ENCODE measurements at regions not wholly inside any gene's neighbourhood (a gene's known extent, or its start where the extent isn't known, plus 50 kb on each side); places are given as distances from the start of the nearest gene placed in this dataset.

DNA sequence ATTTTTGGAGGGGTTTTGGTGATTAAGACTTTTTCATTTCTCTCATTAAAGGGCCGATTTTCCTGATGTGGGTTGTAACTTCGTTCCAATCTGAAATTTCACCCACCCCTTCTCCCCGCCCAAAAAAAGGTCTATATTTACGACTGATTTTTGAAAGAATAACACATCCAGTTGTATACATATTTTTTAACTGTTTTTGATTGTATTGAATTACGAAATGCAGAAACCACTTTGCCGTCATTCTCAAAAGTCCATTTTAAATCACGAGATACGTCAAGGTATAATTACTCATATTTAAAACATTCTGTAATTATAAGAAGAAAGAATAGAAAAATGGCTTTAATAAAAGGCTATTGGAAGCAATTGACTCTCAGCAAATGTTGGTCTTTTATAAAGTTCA, 520.7 kb downstream of the MED13L start:
- H3K4me1 Mint-ChIP-seq, result peaks cover 86% of the 10 kb centered on the region
- H3K36me3 Mint-ChIP-seq, result no peaks in the 10 kb centered on the region

DNA sequence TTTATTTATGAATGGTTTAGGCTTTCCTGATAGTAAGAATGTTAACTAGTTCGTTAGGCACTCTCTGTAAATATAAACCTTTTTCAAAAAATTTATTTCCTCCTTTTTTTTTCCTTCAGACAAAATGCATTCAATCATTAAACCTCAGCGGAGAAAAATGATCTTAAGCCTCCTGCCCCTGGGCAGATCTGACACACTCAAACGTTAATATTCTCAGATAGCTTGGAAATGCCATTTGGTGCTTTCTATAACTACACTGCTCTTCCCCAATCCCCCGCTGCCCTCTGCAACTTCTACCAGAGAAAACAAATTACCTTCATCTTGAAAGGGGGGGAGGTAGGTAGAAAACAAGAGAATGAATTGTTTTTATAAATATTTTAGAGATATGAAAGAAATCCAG, 521.2 kb downstream of the MED13L start:
- no peaks in the 10 kb centered on the region for H3K9me3 Mint-ChIP-seq
- peak overlapping the region; percentile 95 for H3K27ac Mint-ChIP-seq
- H3K27me3 Mint-ChIP-seq (ENCODE audit: low read depth), result no peaks in the 10 kb centered on the region
- peaks cover 84% of the 10 kb centered on the region for H3K4me1 Mint-ChIP-seq
- no peak for DNase-seq (ENCODE audit: low spot score in 2 of 2, unreplicated experiment in 2 of 2)
- peak overlapping the region; percentile 59 for H3K4me3 Mint-ChIP-seq
- no peaks in the 10 kb centered on the region for H3K36me3 Mint-ChIP-seq
- TF ChIP-seq, protein P1, sequence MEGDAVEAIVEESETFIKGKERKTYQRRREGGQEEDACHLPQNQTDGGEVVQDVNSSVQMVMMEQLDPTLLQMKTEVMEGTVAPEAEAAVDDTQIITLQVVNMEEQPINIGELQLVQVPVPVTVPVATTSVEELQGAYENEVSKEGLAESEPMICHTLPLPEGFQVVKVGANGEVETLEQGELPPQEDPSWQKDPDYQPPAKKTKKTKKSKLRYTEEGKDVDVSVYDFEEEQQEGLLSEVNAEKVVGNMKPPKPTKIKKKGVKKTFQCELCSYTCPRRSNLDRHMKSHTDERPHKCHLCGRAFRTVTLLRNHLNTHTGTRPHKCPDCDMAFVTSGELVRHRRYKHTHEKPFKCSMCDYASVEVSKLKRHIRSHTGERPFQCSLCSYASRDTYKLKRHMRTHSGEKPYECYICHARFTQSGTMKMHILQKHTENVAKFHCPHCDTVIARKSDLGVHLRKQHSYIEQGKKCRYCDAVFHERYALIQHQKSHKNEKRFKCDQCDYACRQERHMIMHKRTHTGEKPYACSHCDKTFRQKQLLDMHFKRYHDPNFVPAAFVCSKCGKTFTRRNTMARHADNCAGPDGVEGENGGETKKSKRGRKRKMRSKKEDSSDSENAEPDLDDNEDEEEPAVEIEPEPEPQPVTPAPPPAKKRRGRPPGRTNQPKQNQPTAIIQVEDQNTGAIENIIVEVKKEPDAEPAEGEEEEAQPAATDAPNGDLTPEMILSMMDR (IDR thresholded peaks at IDR 0.05; ENCODE audit: unreplicated experiment), result no peak

More for the DNA sequence above, 520.7 kb downstream of the MED13L start:
- Mint-ChIP-seq H3K9me3 (no peaks in the 10 kb centered on the region), H3K4me3 (peak overlapping the region; percentile 59), H3K27me3 (ENCODE audit: low read depth) (no peaks in the 10 kb centered on the region), H3K27ac (peak overlapping the region; percentile 95)
- TF ChIP-seq, protein P1 (IDR thresholded peaks at IDR 0.05; ENCODE audit: unreplicated experiment), result no peak
- no peak for DNase-seq (ENCODE audit: low spot score in 2 of 2, unreplicated experiment in 2 of 2)

GRCh38 chr12:115755725-115756085, 521.8 kb downstream of the MED13L start:
- no peaks in the 10 kb centered on the region for H3K9me3 Mint-ChIP-seq
- no peaks in the 10 kb centered on the region for H3K27me3 Mint-ChIP-seq (ENCODE audit: low read depth)
- TF ChIP-seq, protein P1 (IDR thresholded peaks at IDR 0.05; ENCODE audit: unreplicated experiment), result no peak
- H3K27ac Mint-ChIP-seq, result peak overlapping the region; percentile 95
- DNase-seq (ENCODE audit: low spot score in 2 of 2, unreplicated experiment in 2 of 2), result no peak
- H3K4me3 Mint-ChIP-seq, result peak overlapping the region; percentile 59
- H3K36me3 Mint-ChIP-seq, result no peaks in the 10 kb centered on the region
- H3K4me1 Mint-ChIP-seq, result peaks cover 78% of the 10 kb centered on the region

DNA sequence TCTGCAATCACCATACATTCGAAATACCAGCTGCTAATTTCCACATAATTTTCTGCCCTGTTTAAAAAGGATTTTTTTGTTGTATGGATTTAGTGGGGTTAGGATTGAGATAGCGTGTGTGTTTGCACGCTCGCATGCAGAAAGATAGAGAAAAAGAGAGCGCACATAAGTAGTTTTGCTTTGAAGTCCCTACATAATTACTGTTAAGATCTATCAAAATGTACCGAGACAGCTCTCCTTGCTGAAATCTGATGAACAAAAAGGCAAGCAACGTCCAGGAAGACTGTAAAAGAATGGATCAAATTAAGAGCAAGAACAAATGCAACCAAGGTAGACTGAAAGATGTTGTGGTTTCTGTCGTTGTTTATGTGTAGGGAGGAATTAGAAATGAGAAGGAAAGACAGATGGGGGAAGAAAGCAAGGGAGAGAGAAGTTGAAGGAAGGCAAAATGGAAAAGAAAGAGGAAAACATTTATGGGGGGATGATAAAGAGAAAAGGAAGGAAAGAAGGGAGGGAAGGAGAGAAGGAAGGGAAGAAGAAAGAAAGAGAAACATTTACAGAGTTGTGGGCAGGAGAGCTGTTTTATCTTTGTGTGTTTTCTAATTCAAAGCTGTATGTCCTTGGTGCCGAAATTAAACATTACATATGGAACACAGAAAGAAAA, 522.3 kb downstream of the MED13L start:
- Mint-ChIP-seq H3K36me3 (no peaks in the 10 kb centered on the region), H3K4me1 (peaks cover 81% of the 10 kb centered on the region), H3K4me3 (peak overlapping the region; percentile 59), H3K27me3 (ENCODE audit: low read depth) (no peaks in the 10 kb centered on the region), H3K27ac (peak overlapping the region; percentile 95), H3K9me3 (no peaks in the 10 kb centered on the region)
- TF ChIP-seq, protein P1 (IDR thresholded peaks at IDR 0.05; ENCODE audit: unreplicated experiment), result no peak
- DNase-seq (ENCODE audit: low spot score in 2 of 2, unreplicated experiment in 2 of 2), result no peak

- H3K27ac Mint-ChIP-seq, result peak overlapping the region; percentile 95
- H3K27me3 Mint-ChIP-seq (ENCODE audit: low read depth), result no peaks in the 10 kb centered on the region
- peak in 1 of 2 experiments; percentile 50 for DNase-seq (ENCODE audit: low spot score in 2 of 2, unreplicated experiment in 2 of 2)
- TF ChIP-seq, protein P1 (IDR thresholded peaks at IDR 0.05; ENCODE audit: unreplicated experiment), result peak; percentile 58
- no peaks in the 10 kb centered on the region for H3K36me3 Mint-ChIP-seq
- H3K4me3 Mint-ChIP-seq, result no peak overlapping the region
- peaks cover 81% of the 10 kb centered on the region for H3K4me1 Mint-ChIP-seq
- H3K9me3 Mint-ChIP-seq, result no peaks in the 10 kb centered on the region
These were observed 524.4 kb downstream of the MED13L start for GRCh38 chr12:115752913-115753726.
